Ectodermal cell (in vitro differentiated cells): ENCODE measurements at regions not wholly inside any gene's neighbourhood (a gene's known extent, or its start where the extent isn't known, plus 50 kb on each side); places are given as distances from the start of the nearest gene placed in this dataset.

Experiments used
- H3K27ac ChIP-seq: 2 replicates; pipeline ENCODE4 v1.7.0; 2013; ENCODE audit warnings: mild to moderate bottlenecking, low read depth, low read length; ENCODE audit not compliant: insufficient read depth, poor library complexity, severe bottlenecking
- H3K27me3 ChIP-seq: 2 replicates; pipeline ENCODE4 v1.7.0; 2013; ENCODE audit warnings: mild to moderate bottlenecking, low read length; ENCODE audit not compliant: insufficient read depth, control insufficient read depth, poor library complexity, severe bottlenecking
- H3K36me3 ChIP-seq: one replicate; pipeline ENCODE4 v1.7.0; 2013; ENCODE audit warnings: low read length; ENCODE audit not compliant: control insufficient read depth, insufficient read depth
- H3K4me1 ChIP-seq: one replicate; pipeline ENCODE4 v1.7.0; 2013; ENCODE audit warnings: low read length; ENCODE audit not compliant: control insufficient read depth, insufficient read depth
- H3K4me3 ChIP-seq: 2 replicates; pipeline ENCODE4 v1.7.0; 2013; ENCODE audit warnings: low read depth, low read length, control low read depth; ENCODE audit not compliant: insufficient read depth
- H3K9me3 ChIP-seq: 2 replicates; pipeline ENCODE4 v1.7.0; 2013; ENCODE audit warnings: mild to moderate bottlenecking, low read length, moderate library complexity; ENCODE audit not compliant: control insufficient read depth
- WGBS, 2 experiments: methylation state at CpG; one replicate each; pipeline ENCODE4 v1.1.7; 2013; ENCODE audit warnings: missing lambda C conversion rate in 2 of 2; 5-methylcytosine and 5-hydroxymethylcytosine counted together

DNA sequence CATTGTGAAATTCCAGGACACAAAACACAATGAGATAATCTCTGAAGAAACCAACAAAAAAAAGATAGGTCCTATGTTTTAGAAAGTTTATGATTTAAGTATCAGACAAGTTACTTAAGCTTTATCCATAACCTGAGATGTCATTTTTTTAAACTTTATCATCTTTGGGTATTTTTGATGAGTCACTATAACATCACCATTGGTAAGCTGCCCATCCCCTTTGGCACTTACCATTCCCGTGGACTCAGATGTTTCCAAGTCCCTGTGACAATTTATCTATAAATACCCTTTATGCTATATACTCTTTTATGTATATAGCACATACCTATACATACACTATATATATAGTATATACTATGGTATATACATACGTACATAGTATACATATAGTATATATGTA lies 198.9 kb upstream of the GEMIN8 start:
- WGBS, 2 experiments, result no CpG with 5 or more reads among the region's 2 CpGs

GRCh38 chrX:14220386-14220944 lies 190.8 kb upstream of the GEMIN8 start:
- H3K4me1 ChIP-seq, result no peaks in the 10 kb centered on the region
- no peaks in the 10 kb centered on the region for H3K36me3 ChIP-seq
- H3K9me3 ChIP-seq, result no peaks in the 10 kb centered on the region
- no peak overlapping the region for H3K27ac ChIP-seq
- no peaks in the 10 kb centered on the region for H3K27me3 ChIP-seq
- 82 to 88% methylated on average over 3 of the region's 4 CpGs for WGBS, 2 experiments
- H3K4me3 ChIP-seq, result no peak overlapping the region

More for the DNA sequence above, 198.9 kb upstream of the GEMIN8 start:
- Histone ChIP-seq H3K36me3 (no peaks in the 10 kb centered on the region), H3K9me3 (no peaks in the 10 kb centered on the region), H3K27ac (no peak overlapping the region), H3K27me3 (no peaks in the 10 kb centered on the region), H3K4me1 (no peaks in the 10 kb centered on the region), H3K4me3 (no peak overlapping the region)

DNA sequence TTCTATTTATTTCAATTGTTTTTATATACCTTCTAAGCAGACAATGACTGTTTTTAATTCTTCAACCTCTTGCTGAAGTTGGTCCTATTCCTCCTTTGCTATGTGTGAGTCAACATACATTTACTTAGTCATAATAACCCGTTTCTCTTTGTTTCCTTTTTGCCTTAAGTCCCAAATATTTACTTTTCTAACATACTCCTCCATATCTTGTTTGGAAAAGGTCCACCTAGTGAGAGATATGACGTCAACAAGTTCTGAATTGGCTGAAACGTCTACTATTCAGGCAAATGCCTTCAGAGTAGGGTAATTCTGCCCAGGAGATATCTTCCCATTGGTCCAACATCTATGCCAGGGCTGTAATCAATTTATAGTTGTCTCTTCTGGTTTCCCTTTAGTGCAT lies 179.3 kb upstream of the GEMIN8 start:
- Histone ChIP-seq H3K27ac (no peak overlapping the region), H3K36me3 (no peaks in the 10 kb centered on the region), H3K4me1 (no peaks in the 10 kb centered on the region), H3K4me3 (no peak overlapping the region), H3K9me3 (no peaks in the 10 kb centered on the region), H3K27me3 (no peaks in the 10 kb centered on the region)
- WGBS, 2 experiments, result 79 to 90% methylated on average over 3 of the region's 3 CpGs

DNA sequence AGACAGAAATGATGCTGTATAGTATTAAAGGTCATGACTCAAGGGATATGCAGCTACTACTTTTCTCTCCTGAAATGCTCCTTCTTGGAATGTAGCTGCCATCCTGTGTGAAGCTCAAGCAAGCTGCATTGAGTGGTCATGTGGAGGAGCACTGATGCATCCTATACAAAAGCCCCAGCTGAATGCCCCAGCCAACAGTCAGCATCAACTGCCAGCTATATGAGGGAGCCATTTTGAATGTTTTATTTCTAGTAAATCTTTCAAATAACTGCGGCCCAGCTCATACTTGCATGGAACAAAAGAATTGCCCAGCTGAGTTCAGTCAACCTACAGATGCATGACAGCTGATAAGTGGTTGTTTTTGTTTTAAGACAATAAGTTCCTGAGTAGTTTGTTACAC lies 165.0 kb upstream of the GEMIN8 start:
- H3K27me3 ChIP-seq, result no peaks in the 10 kb centered on the region
- WGBS, 2 experiments, result 100% methylated on average over 1 of the region's 1 CpG
- H3K36me3 ChIP-seq, result no peaks in the 10 kb centered on the region
- no peaks in the 10 kb centered on the region for H3K9me3 ChIP-seq
- no peak overlapping the region for H3K4me3 ChIP-seq
- no peaks in the 10 kb centered on the region for H3K4me1 ChIP-seq
- H3K27ac ChIP-seq, result no peak overlapping the region

GRCh38 chrX:14193547-14193946 lies 163.9 kb upstream of the GEMIN8 start:
- 67 to 83% methylated on average over 1 of the region's 1 CpG for WGBS, 2 experiments
- no peaks in the 10 kb centered on the region for H3K27me3 ChIP-seq
- no peaks in the 10 kb centered on the region for H3K36me3 ChIP-seq
- H3K4me3 ChIP-seq, result no peak overlapping the region
- no peak overlapping the region for H3K27ac ChIP-seq
- H3K9me3 ChIP-seq, result no peaks in the 10 kb centered on the region
- no peaks in the 10 kb centered on the region for H3K4me1 ChIP-seq

DNA sequence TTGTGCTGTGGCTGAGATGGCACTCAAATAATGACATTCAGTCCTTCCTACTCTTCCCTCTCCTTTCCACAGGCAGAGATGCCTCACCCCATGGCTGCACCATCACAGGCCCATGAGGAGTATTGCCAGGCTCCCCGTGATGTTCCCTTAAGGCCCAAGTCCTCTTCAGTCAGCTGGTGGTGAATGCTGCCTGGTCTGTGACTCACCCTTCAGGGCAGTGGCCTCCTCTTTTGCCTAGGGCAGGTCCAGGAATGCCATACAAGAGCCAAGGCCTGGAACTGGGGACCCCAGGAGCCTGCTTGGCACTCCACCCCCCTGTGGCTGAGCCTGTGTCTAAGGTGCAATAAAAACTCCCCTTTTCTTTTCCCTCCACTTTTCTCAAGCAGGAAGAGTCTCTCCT lies 144.2 kb upstream of the GEMIN8 start:
- Histone ChIP-seq H3K4me1 (no peaks in the 10 kb centered on the region), H3K36me3 (no peaks in the 10 kb centered on the region), H3K9me3 (no peaks in the 10 kb centered on the region), H3K27ac (no peak overlapping the region), H3K27me3 (no peaks in the 10 kb centered on the region), H3K4me3 (no peak overlapping the region)
- WGBS, 2 experiments, result 90 to 100% methylated on average over 1 of the region's 1 CpG

- H3K9me3 ChIP-seq, result no peaks in the 10 kb centered on the region
- H3K27me3 ChIP-seq, result no peaks in the 10 kb centered on the region
- H3K4me3 ChIP-seq, result no peak overlapping the region
- no peaks in the 10 kb centered on the region for H3K36me3 ChIP-seq
- WGBS, 2 experiments, result 92% methylated on average over 1 of the region's 1 CpG; no CpG with 5 or more reads in 1 of the 2 experiments
- no peaks in the 10 kb centered on the region for H3K4me1 ChIP-seq
- H3K27ac ChIP-seq, result no peak overlapping the region
Measured at GRCh38 chrX:14164828-14165227, 135.1 kb upstream of the GEMIN8 start.

GRCh38 chrX:14125462-14125861 lies 95.8 kb upstream of the GEMIN8 start:
- H3K4me3 ChIP-seq, result no peak overlapping the region
- H3K27me3 ChIP-seq, result no peaks in the 10 kb centered on the region
- H3K4me1 ChIP-seq, result no peaks in the 10 kb centered on the region
- no peak overlapping the region for H3K27ac ChIP-seq
- H3K9me3 ChIP-seq, result no peaks in the 10 kb centered on the region
- no peaks in the 10 kb centered on the region for H3K36me3 ChIP-seq
- 72 to 89% methylated on average over 4 of the region's 4 CpGs for WGBS, 2 experiments

GRCh38 chrX:14124562-14124961 lies 94.9 kb upstream of the GEMIN8 start:
- H3K9me3 ChIP-seq, result no peaks in the 10 kb centered on the region
- no peak overlapping the region for H3K27ac ChIP-seq
- H3K4me1 ChIP-seq, result no peaks in the 10 kb centered on the region
- H3K36me3 ChIP-seq, result no peaks in the 10 kb centered on the region
- no peak overlapping the region for H3K4me3 ChIP-seq
- no peaks in the 10 kb centered on the region for H3K27me3 ChIP-seq
- WGBS, 2 experiments, result 96 to 98% methylated on average over 4 to 5 of the region's 5 CpGs

DNA sequence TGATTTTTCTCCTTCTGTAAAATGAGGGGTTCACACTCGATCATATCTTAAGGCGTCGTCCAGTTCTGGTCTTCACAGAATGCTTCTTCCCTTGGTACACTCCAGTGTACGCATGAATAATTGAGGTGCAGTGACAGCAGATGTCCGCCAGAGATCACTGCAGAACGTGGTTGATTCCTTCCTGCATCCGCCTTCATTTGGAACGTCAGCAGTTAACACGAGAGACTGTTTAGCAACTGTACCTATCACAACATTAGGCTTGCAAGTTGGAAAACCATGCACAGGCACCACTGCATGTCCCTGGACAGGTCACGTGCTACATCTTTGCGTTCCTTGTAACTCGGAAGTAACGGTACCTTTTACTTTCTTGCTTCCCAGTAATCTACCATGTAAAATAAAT lies 66.0 kb upstream of the GEMIN8 start:
- no peaks in the 10 kb centered on the region for H3K27me3 ChIP-seq
- no peaks in the 10 kb centered on the region for H3K9me3 ChIP-seq
- no peak overlapping the region for H3K4me3 ChIP-seq

GRCh38 chrX:14094191-14094590 lies 64.5 kb upstream of the GEMIN8 start:
- H3K9me3 ChIP-seq, result no peaks in the 10 kb centered on the region
- no peaks in the 10 kb centered on the region for H3K27me3 ChIP-seq
- H3K27ac ChIP-seq, result no peak overlapping the region
- 81 to 84% methylated on average over 2 of the region's 2 CpGs for WGBS, 2 experiments
- no peaks in the 10 kb centered on the region for H3K36me3 ChIP-seq
- H3K4me1 ChIP-seq, result no peaks in the 10 kb centered on the region
- no peak overlapping the region for H3K4me3 ChIP-seq

More for the DNA sequence above, 66.0 kb upstream of the GEMIN8 start:
- WGBS, 2 experiments, result 36 to 39% methylated on average over 13 of the region's 13 CpGs
- H3K27ac ChIP-seq, result no peak overlapping the region
- H3K36me3 ChIP-seq, result no peaks in the 10 kb centered on the region
- H3K4me1 ChIP-seq, result no peaks in the 10 kb centered on the region
